Adipocyte (in vitro differentiated cells): ENCODE measurements at regions not wholly inside any gene's neighbourhood (a gene's known extent, or its start where the extent isn't known, plus 50 kb on each side); places are given as distances from the start of the nearest gene placed in this dataset.
A peak's percentile ranks its signal among the peaks of the same experiment; 100 is the strongest.
"Not testable (repeated sequence)": the region's sequence is repeated elsewhere in the genome, so short reads cannot be mapped to it uniquely, and the experiment has no call there.

ENCODE experiments used
- DNase-seq: peaks from one replicate; pipeline ENCODE4 v3.0.0-alpha.2; 2015; ENCODE audit warnings: low read depth
- H3K27me3 ChIP-seq: replicated peaks from 2 replicates; pipeline ENCODE4 v1.7.0; 2013; ENCODE audit warnings: mild to moderate bottlenecking, low read length, moderate library complexity; ENCODE audit not compliant: control insufficient read depth, insufficient read depth
- H3K36me3 ChIP-seq: 2 replicates; pipeline ENCODE4 v1.7.0; 2013; ENCODE audit warnings: low read length, mild to moderate bottlenecking, moderate library complexity; ENCODE audit not compliant: control insufficient read depth, insufficient read depth, severe bottlenecking
- H3K4me1 ChIP-seq: 2 replicates; pipeline ENCODE4 v1.7.0; 2013; ENCODE audit warnings: mild to moderate bottlenecking, low read length, moderate library complexity; ENCODE audit not compliant: control insufficient read depth, insufficient read depth
- H3K4me3 ChIP-seq: 2 replicates; pipeline ENCODE4 v1.7.0; 2013; ENCODE audit warnings: mild to moderate bottlenecking, low read length, moderate library complexity
- H3K9ac ChIP-seq: 2 replicates; pipeline ENCODE4 v1.7.0; 2013; ENCODE audit warnings: mild to moderate bottlenecking, low read length, moderate library complexity
- H3K9me3 ChIP-seq: 2 replicates; pipeline ENCODE4 v1.7.0; 2013; ENCODE audit warnings: mild to moderate bottlenecking, low read length, moderate library complexity; ENCODE audit not compliant: control insufficient read depth

- no peak overlapping the region for H3K4me3 ChIP-seq
- no peaks in the 10 kb centered on the region for H3K36me3 ChIP-seq
- H3K9me3 ChIP-seq = no peaks in the 10 kb centered on the region
- peak; percentile 0 for DNase-seq
- H3K27me3 ChIP-seq = no peaks in the 10 kb centered on the region
- no peaks in the 10 kb centered on the region for H3K4me1 ChIP-seq
- H3K9ac ChIP-seq = no peak overlapping the region
Measured at GRCh38 chr4:177802661-177803060, 360.4 kb upstream of the AGA start.

- Histone ChIP-seq H3K4me1 (no peaks in the 10 kb centered on the region), H3K9ac (no peak overlapping the region), H3K9me3 (no peaks in the 10 kb centered on the region), H3K4me3 (no peak overlapping the region), H3K36me3 (no peaks in the 10 kb centered on the region), H3K27me3 (no peaks in the 10 kb centered on the region)
- DNase-seq = no peak
Measured at GRCh38 chr4:177803151-177803550, 360.9 kb upstream of the AGA start.

- Histone ChIP-seq H3K9ac (no peak overlapping the region), H3K4me1 (no peaks in the 10 kb centered on the region), H3K4me3 (no peak overlapping the region), H3K9me3 (no peaks in the 10 kb centered on the region), H3K36me3 (no peaks in the 10 kb centered on the region), H3K27me3 (no peaks in the 10 kb centered on the region)
- DNase-seq = no peak
Measured at GRCh38 chr4:177809791-177810190, 367.6 kb upstream of the AGA start.

GRCh38 chr4:177810220-177810619 lies 368.0 kb upstream of the AGA start:
- Histone ChIP-seq H3K9me3 (no peaks in the 10 kb centered on the region), H3K4me3 (no peak overlapping the region), H3K27me3 (no peaks in the 10 kb centered on the region), H3K4me1 (no peaks in the 10 kb centered on the region), H3K36me3 (no peaks in the 10 kb centered on the region), H3K9ac (no peak overlapping the region)
- no peak for DNase-seq

- H3K27me3 ChIP-seq, H3K36me3 ChIP-seq, H3K4me3 ChIP-seq, DNase-seq, H3K9me3 ChIP-seq, H3K9ac ChIP-seq, H3K4me1 ChIP-seq: not testable (repeated sequence)
Measured at GRCh38 chr4:177818392-177818791, 376.2 kb upstream of the AGA start.

GRCh38 chr4:177826973-177827372 lies 384.7 kb upstream of the AGA start:
- Histone ChIP-seq H3K36me3 (no peaks in the 10 kb centered on the region), H3K9me3 (no peaks in the 10 kb centered on the region), H3K4me3 (no peak overlapping the region), H3K27me3 (no peaks in the 10 kb centered on the region), H3K9ac (no peak overlapping the region), H3K4me1 (no peaks in the 10 kb centered on the region)
- no peak for DNase-seq

- Histone ChIP-seq H3K4me3 (no peak overlapping the region), H3K4me1 (no peaks in the 10 kb centered on the region), H3K9ac (no peak overlapping the region), H3K36me3 (no peaks in the 10 kb centered on the region), H3K9me3 (no peaks in the 10 kb centered on the region), H3K27me3 (no peaks in the 10 kb centered on the region)
- DNase-seq = no peak
Measured at GRCh38 chr4:177841258-177841657, 399.0 kb upstream of the AGA start.

GRCh38 chr4:177853229-177853628 lies 411.0 kb upstream of the AGA start:
- DNase-seq = no peak
- H3K4me3 ChIP-seq = no peak overlapping the region
- H3K27me3 ChIP-seq = no peaks in the 10 kb centered on the region
- H3K9ac ChIP-seq = no peak overlapping the region
- H3K4me1 ChIP-seq = no peaks in the 10 kb centered on the region
- no peaks in the 10 kb centered on the region for H3K36me3 ChIP-seq
- peaks cover 6% of the 10 kb centered on the region for H3K9me3 ChIP-seq

GRCh38 chr4:177855507-177856197 lies 413.4 kb upstream of the AGA start:
- Histone ChIP-seq H3K4me3 (no peak overlapping the region), H3K9ac (no peak overlapping the region), H3K4me1 (no peaks in the 10 kb centered on the region), H3K36me3 (no peaks in the 10 kb centered on the region), H3K27me3 (no peaks in the 10 kb centered on the region), H3K9me3 (no peaks in the 10 kb centered on the region)
- DNase-seq = no peak

GRCh38 chr4:177860171-177860570 lies 417.9 kb upstream of the AGA start:
- no peak overlapping the region for H3K4me3 ChIP-seq
- no peak overlapping the region for H3K9ac ChIP-seq
- DNase-seq = no peak
- no peaks in the 10 kb centered on the region for H3K36me3 ChIP-seq
- H3K4me1 ChIP-seq = no peaks in the 10 kb centered on the region
- no peaks in the 10 kb centered on the region for H3K9me3 ChIP-seq
- H3K27me3 ChIP-seq = no peaks in the 10 kb centered on the region

GRCh38 chr4:177861551-177862094 lies 419.4 kb upstream of the AGA start:
- Histone ChIP-seq H3K9me3 (no peaks in the 10 kb centered on the region), H3K4me3 (no peak overlapping the region), H3K36me3 (no peaks in the 10 kb centered on the region), H3K9ac (no peak overlapping the region), H3K27me3 (no peaks in the 10 kb centered on the region), H3K4me1 (no peaks in the 10 kb centered on the region)
- no peak for DNase-seq
